DOHH2 (cell line): ENCODE measurements at regions not wholly inside any gene's neighbourhood (a gene's known extent, or its start where the extent isn't known, plus 50 kb on each side); places are given as distances from the start of the nearest gene placed in this dataset.

Experiments
- H3F3A ChIP-seq: fragments of 200-600 bp; sonication (generic), shearing (Covaris generic); 2 replicates; pipeline ENCODE4 v1.6.0; 2016; ENCODE audit warnings: antibody characterized with exemption, mild to moderate bottlenecking; ENCODE audit not compliant: control insufficient read depth, insufficient read depth
- H3K27ac ChIP-seq: fragments of 200-600 bp; sonication (generic); 2 replicates; pipeline ENCODE4 v1.5.1; 2014; ENCODE audit warnings: low read depth, mild to moderate bottlenecking, low read length, moderate library complexity
- H3K27me3 ChIP-seq: fragments of 200-600 bp; sonication (generic); 2 replicates; pipeline ENCODE4 v1.6.1; 2014; ENCODE audit warnings: mild to moderate bottlenecking, low read length, mixed read lengths; ENCODE audit not compliant: control insufficient read depth
- H3K36me3 ChIP-seq: fragments of 200-600 bp; sonication (generic); 2 replicates; pipeline ENCODE4 v1.6.1; 2014; ENCODE audit warnings: mild to moderate bottlenecking, low read length, moderate library complexity, mixed read lengths; ENCODE audit not compliant: control insufficient read depth
- H3K4me1 ChIP-seq: fragments of 200-600 bp; sonication (generic); 2 replicates; pipeline ENCODE4 v1.6.1; 2014; ENCODE audit warnings: mild to moderate bottlenecking, low read length, mixed read lengths; ENCODE audit not compliant: control insufficient read depth
- H3K4me2 ChIP-seq: fragments of 200-600 bp; sonication (generic); 2 replicates; pipeline ENCODE4 v1.6.0; 2014; ENCODE audit warnings: mild to moderate bottlenecking, low read length, moderate library complexity
- H3K4me3 ChIP-seq: fragments of 200-600 bp; sonication (generic); 2 replicates; pipeline ENCODE4 v1.5.1; 2014; ENCODE audit warnings: mild to moderate bottlenecking, low read length, mixed read lengths
- H3K79me2 ChIP-seq: fragments of 200-600 bp; sonication (generic); 2 replicates; pipeline ENCODE4 v1.6.1; 2014; ENCODE audit warnings: mild to moderate bottlenecking, low read length, mixed read lengths; ENCODE audit not compliant: control insufficient read depth
- H3K9me2 ChIP-seq: fragments of 200-600 bp; sonication (generic); replicated peaks from 2 replicates; pipeline ENCODE4 v1.6.1; 2014; ENCODE audit warnings: mild to moderate bottlenecking, low read length, mixed read lengths; ENCODE audit not compliant: control insufficient read depth
- H3K9me3 ChIP-seq: fragments of 200-600 bp; sonication (generic); 2 replicates; pipeline ENCODE4 v1.6.1; 2014; ENCODE audit warnings: antibody characterized with exemption, low read length, mixed read lengths; ENCODE audit not compliant: control insufficient read depth, insufficient read depth
- H4K20me1 ChIP-seq: fragments of 200-600 bp; sonication (generic); 2 replicates; pipeline ENCODE4 v1.6.0; 2014; ENCODE audit warnings: low read depth, mild to moderate bottlenecking, antibody characterized with exemption, low read length, moderate library complexity; ENCODE audit not compliant: control insufficient read depth, insufficient read depth
- CTCF ChIP-seq: fragments of 200-600 bp; sonication (generic); IDR thresholded peaks from one replicate; pipeline ENCODE4 v1.5.1; 2014; ENCODE audit warnings: antibody characterized with exemption, mild to moderate bottlenecking, low read depth, low read length; ENCODE audit not compliant: poor library complexity, severe bottlenecking
- EZH2phosphoT487 ChIP-seq: fragments of 200-600 bp; sonication (generic); IDR thresholded peaks from 2 replicates; pipeline ENCODE4 v1.6.1; 2017; ENCODE audit warnings: borderline replicate concordance, mild to moderate bottlenecking, antibody characterized with exemption, low read length, moderate library complexity, mixed read lengths

- H4K20me1 ChIP-seq, result no peaks in the 10 kb centered on the region
- H3K36me3 ChIP-seq, result no peaks in the 10 kb centered on the region
- H3K9me2 ChIP-seq, result no peaks in the 10 kb centered on the region
- no peak overlapping the region for H3K4me2 ChIP-seq
- no peaks in the 10 kb centered on the region for H3K79me2 ChIP-seq
- no peaks in the 10 kb centered on the region for H3F3A ChIP-seq
- no peaks in the 10 kb centered on the region for H3K9me3 ChIP-seq
- H3K27ac ChIP-seq, result no peak overlapping the region
- no peaks in the 10 kb centered on the region for H3K27me3 ChIP-seq
- H3K4me3 ChIP-seq, result no peak overlapping the region
- no peaks in the 10 kb centered on the region for H3K4me1 ChIP-seq
- TF ChIP-seq EZH2phosphoT487, result no peak
- TF ChIP-seq CTCF, result no peak
These were observed 150.0 kb downstream of the RNF152 start for GRCh38 chr18:61742565-61743429.

- no peaks in the 10 kb centered on the region for H3K9me3 ChIP-seq
- H4K20me1 ChIP-seq, result no peaks in the 10 kb centered on the region
- H3K36me3 ChIP-seq, result no peaks in the 10 kb centered on the region
- no peaks in the 10 kb centered on the region for H3K4me1 ChIP-seq
- TF ChIP-seq EZH2phosphoT487 (no peak), CTCF (no peak)
- no peak overlapping the region for H3K4me3 ChIP-seq
- H3K79me2 ChIP-seq, result no peaks in the 10 kb centered on the region
- no peak overlapping the region for H3K27ac ChIP-seq
- H3K4me2 ChIP-seq, result no peak overlapping the region
- no peaks in the 10 kb centered on the region for H3F3A ChIP-seq
- H3K27me3 ChIP-seq, result no peaks in the 10 kb centered on the region
- no peaks in the 10 kb centered on the region for H3K9me2 ChIP-seq
These were observed 150.8 kb downstream of the RNF152 start for GRCh38 chr18:61741881-61742454.

- TF ChIP-seq EZH2phosphoT487, result no peak
These were observed 154.3 kb downstream of the RNF152 start for GRCh38 chr18:61738488-61738887.

GRCh38 chr18:61738042-61738441 lies 154.8 kb downstream of the RNF152 start:
- Histone ChIP-seq H3F3A (no peaks in the 10 kb centered on the region), H3K27ac (no peak overlapping the region), H4K20me1 (no peaks in the 10 kb centered on the region), H3K4me3 (no peak overlapping the region), H3K9me3 (no peaks in the 10 kb centered on the region), H3K79me2 (no peaks in the 10 kb centered on the region), H3K9me2 (no peaks in the 10 kb centered on the region), H3K4me2 (no peak overlapping the region), H3K36me3 (no peaks in the 10 kb centered on the region), H3K4me1 (no peaks in the 10 kb centered on the region), H3K27me3 (no peaks in the 10 kb centered on the region)
- TF ChIP-seq CTCF, result no peak
- TF ChIP-seq EZH2phosphoT487, result no peak

More at GRCh38 chr18:61738488-61738887, 154.3 kb downstream of the RNF152 start:
- Histone ChIP-seq H3K4me1 (no peaks in the 10 kb centered on the region), H3K4me3 (no peak overlapping the region), H3K79me2 (no peaks in the 10 kb centered on the region), H3F3A (no peaks in the 10 kb centered on the region), H3K4me2 (no peak overlapping the region), H3K27ac (no peak overlapping the region), H3K36me3 (no peaks in the 10 kb centered on the region), H3K9me2 (no peaks in the 10 kb centered on the region), H3K27me3 (no peaks in the 10 kb centered on the region), H3K9me3 (no peaks in the 10 kb centered on the region), H4K20me1 (no peaks in the 10 kb centered on the region)
